Panc1 (cell line): ENCODE measurements at regions not wholly inside any gene's neighbourhood (a gene's known extent, or its start where the extent isn't known, plus 50 kb on each side); places are given as distances from the start of the nearest gene placed in this dataset.

Experiments used
- POLR2AphosphoS5 ChIP-seq: IDR thresholded peaks from 2 replicates; pipeline ENCODE4 v1.6.1; 2012; ENCODE audit warnings: mild to moderate bottlenecking, low read depth, low read length, moderate library complexity
- TCF7L2 ChIP-seq: IDR thresholded peaks from 2 replicates; pipeline ENCODE4 v1.6.1; 2011; ENCODE audit warnings: mild to moderate bottlenecking, low read depth, low read length, inconsistent platforms
- TF ChIP-seq, protein P1 (sequence below): fragments of 450-650 bp; IDR thresholded peaks from 2 replicates; pipeline ENCODE4 v1.5.1; 2017; ENCODE audit warnings: mild to moderate bottlenecking
- TF ChIP-seq, protein P2 (sequence below), 2 experiments: IDR thresholded peaks; 2 replicates each; pipeline ENCODE4 v1.6.1; 2011 to 2012; ENCODE audit warnings: low read depth in 2 of 2, control low read depth in 1 of 2, low read length in 1 of 2, mild to moderate bottlenecking in 1 of 2, moderate library complexity in 1 of 2; ENCODE audit not compliant: insufficient read depth in 1 of 2

DNA sequence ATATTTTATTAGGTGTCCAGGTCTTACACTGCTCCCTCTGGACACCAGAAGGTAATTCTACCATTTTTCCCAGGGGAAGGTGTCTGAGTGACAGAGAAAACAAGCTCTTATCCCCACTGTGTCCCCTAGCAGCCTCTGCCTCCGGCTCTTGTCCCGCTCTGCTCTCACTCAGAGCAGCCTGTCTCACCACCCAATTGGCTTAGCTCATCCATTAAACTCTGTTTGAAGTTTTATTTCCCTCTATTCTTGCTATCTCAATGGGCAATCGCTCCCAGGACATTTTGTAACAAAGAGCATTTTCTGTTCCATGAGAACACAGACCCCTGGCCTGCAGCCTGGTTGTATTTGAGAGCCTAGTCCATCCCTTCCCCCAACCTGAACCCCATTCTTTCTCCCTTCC, 90.6 kb upstream of the LDAH start:
- TF ChIP-seq POLR2AphosphoS5 (no peak), TCF7L2 (no peak)
- TF ChIP-seq, protein P1, sequence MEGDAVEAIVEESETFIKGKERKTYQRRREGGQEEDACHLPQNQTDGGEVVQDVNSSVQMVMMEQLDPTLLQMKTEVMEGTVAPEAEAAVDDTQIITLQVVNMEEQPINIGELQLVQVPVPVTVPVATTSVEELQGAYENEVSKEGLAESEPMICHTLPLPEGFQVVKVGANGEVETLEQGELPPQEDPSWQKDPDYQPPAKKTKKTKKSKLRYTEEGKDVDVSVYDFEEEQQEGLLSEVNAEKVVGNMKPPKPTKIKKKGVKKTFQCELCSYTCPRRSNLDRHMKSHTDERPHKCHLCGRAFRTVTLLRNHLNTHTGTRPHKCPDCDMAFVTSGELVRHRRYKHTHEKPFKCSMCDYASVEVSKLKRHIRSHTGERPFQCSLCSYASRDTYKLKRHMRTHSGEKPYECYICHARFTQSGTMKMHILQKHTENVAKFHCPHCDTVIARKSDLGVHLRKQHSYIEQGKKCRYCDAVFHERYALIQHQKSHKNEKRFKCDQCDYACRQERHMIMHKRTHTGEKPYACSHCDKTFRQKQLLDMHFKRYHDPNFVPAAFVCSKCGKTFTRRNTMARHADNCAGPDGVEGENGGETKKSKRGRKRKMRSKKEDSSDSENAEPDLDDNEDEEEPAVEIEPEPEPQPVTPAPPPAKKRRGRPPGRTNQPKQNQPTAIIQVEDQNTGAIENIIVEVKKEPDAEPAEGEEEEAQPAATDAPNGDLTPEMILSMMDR: no peak
- TF ChIP-seq, protein P2, sequence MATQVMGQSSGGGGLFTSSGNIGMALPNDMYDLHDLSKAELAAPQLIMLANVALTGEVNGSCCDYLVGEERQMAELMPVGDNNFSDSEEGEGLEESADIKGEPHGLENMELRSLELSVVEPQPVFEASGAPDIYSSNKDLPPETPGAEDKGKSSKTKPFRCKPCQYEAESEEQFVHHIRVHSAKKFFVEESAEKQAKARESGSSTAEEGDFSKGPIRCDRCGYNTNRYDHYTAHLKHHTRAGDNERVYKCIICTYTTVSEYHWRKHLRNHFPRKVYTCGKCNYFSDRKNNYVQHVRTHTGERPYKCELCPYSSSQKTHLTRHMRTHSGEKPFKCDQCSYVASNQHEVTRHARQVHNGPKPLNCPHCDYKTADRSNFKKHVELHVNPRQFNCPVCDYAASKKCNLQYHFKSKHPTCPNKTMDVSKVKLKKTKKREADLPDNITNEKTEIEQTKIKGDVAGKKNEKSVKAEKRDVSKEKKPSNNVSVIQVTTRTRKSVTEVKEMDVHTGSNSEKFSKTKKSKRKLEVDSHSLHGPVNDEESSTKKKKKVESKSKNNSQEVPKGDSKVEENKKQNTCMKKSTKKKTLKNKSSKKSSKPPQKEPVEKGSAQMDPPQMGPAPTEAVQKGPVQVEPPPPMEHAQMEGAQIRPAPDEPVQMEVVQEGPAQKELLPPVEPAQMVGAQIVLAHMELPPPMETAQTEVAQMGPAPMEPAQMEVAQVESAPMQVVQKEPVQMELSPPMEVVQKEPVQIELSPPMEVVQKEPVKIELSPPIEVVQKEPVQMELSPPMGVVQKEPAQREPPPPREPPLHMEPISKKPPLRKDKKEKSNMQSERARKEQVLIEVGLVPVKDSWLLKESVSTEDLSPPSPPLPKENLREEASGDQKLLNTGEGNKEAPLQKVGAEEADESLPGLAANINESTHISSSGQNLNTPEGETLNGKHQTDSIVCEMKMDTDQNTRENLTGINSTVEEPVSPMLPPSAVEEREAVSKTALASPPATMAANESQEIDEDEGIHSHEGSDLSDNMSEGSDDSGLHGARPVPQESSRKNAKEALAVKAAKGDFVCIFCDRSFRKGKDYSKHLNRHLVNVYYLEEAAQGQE (IDR thresholded peaks at IDR 0.05; ENCODE audit: insufficient read depth in 1 of 2, low read depth in 2 of 2, low read length in 1 of 2): no peak
